ENCODE measurements at regions not wholly inside any gene's neighbourhood (a gene's known extent, or its start where the extent isn't known, plus 50 kb on each side); places are given as distances from the start of the nearest gene placed in this dataset.

- TF ChIP-seq CTCF (IDR thresholded peaks at IDR 0.05; ENCODE audit: low read depth, low read length, missing input control): no peak
- TF ChIP-seq YY1 (IDR thresholded peaks at IDR 0.05): no peak
- no peak for TF ChIP-seq GABPA (IDR thresholded peaks at IDR 0.05 in 1 of 2, conservative IDR thresholded peaks at IDR 0.05 in 1 of 2)
- no peak for TF ChIP-seq ATF3 (IDR thresholded peaks at IDR 0.05)
- no peak for TF ChIP-seq TAF1 (conservative IDR thresholded peaks at IDR 0.05)
- no peak for TF ChIP-seq HNF4G (IDR thresholded peaks at IDR 0.05)
- TF ChIP-seq JUND (IDR thresholded peaks at IDR 0.05): no peak
- no peak for TF ChIP-seq EGR1 (IDR thresholded peaks at IDR 0.05; ENCODE audit: low read depth in 2 of 2)
- no peak for TF ChIP-seq FOXA1 (IDR thresholded peaks at IDR 0.05)
- no peak for TF ChIP-seq MAX (IDR thresholded peaks at IDR 0.05)
- TF ChIP-seq FOXA2 (IDR thresholded peaks at IDR 0.05): no peak
- TF ChIP-seq ZBTB33 (IDR thresholded peaks at IDR 0.05): no peak
- TF ChIP-seq RXRA (IDR thresholded peaks at IDR 0.05): no peak
- no peak for TF ChIP-seq REST (IDR thresholded peaks at IDR 0.05)
Measured at GRCh38 chr1:54460351-54460750, 54.2 kb upstream of the SSBP3 start.

Data from liver (tissue), 3 donors.